WTC11 (cell line): ENCODE measurements at regions not wholly inside any gene's neighbourhood (a gene's known extent, or its start where the extent isn't known, plus 50 kb on each side); places are given as distances from the start of the nearest gene placed in this dataset.

Experiments
- ATAC-seq: fragments of 200-7000 bp; cut with Tn5 transposase; 2 replicates; pipeline ENCODE4 v1.10.0; 2021; ENCODE audit warnings: mild to moderate bottlenecking, moderate library complexity
- CTCF ChIA-PET: fragments of 300-600 bp; sonication (Branson Sonifier 250); formaldehyde crosslinking; loops from one replicate; lab custom pipeline; 2021; ENCODE audit warnings: antibody characterized with exemption; lab: Charles Lee
- POLR2A ChIA-PET: fragments of 350-600 bp; sonication (Branson Sonifier 250); formaldehyde crosslinking; loops from one replicate; lab custom pipeline; 2021; ENCODE audit warnings: antibody characterized with exemption; lab: Charles Lee
- DNase-seq: peaks from one replicate; pipeline ENCODE4 v3.0.0; 2021; ENCODE audit warnings: low spot score
- H3K27ac Mint-ChIP-seq: 2 replicates; pipeline ENCODE4 v1.8.0; 2021; ENCODE audit warnings: mixed read lengths
- H3K27me3 Mint-ChIP-seq: 2 replicates; pipeline ENCODE4 v1.8.0; 2021; ENCODE audit warnings: low read depth, mild to moderate bottlenecking, moderate library complexity, mixed read lengths
- H3K36me3 Mint-ChIP-seq: 2 replicates; pipeline ENCODE4 v1.8.0; 2021; ENCODE audit warnings: mixed read lengths
- H3K4me1 Mint-ChIP-seq: 2 replicates; pipeline ENCODE4 v1.8.0; 2022; ENCODE audit warnings: mixed read lengths
- H3K4me3 Mint-ChIP-seq: 2 replicates; pipeline ENCODE4 v1.8.0; 2021; ENCODE audit warnings: mild to moderate bottlenecking, moderate library complexity, mixed read lengths
- H3K9me3 Mint-ChIP-seq: 2 replicates; pipeline ENCODE4 v1.8.0; 2021; ENCODE audit warnings: mixed read lengths
- AR ChIP-seq: fragments of 250-450 bp; sonication (Bioruptor Pico); IDR thresholded peaks from 2 replicates; pipeline ENCODE4 v1.9.0; 2021; ENCODE audit warnings: mild to moderate bottlenecking
- ARID4B ChIP-seq: sonication (generic); formaldehyde crosslinking; IDR thresholded peaks from 2 replicates; pipeline ENCODE4 v1.8.0; 2023; ENCODE audit warnings: missing genetic modification reagents, mild to moderate bottlenecking, borderline replicate concordance
- ATF1 ChIP-seq: sonication (generic); formaldehyde crosslinking; IDR thresholded peaks from 2 replicates; pipeline ENCODE4 v1.8.1; 2023; ENCODE audit warnings: mild to moderate bottlenecking, moderate library complexity, missing genetic modification reagents
- E2F1 ChIP-seq: sonication (generic); formaldehyde crosslinking; IDR thresholded peaks from 2 replicates; pipeline ENCODE4 v1.8.0; 2022; ENCODE audit warnings: mild to moderate bottlenecking, missing genetic modification reagents
- E2F5 ChIP-seq: sonication (generic); formaldehyde crosslinking; IDR thresholded peaks from 2 replicates; pipeline ENCODE4 v1.8.1; 2022; ENCODE audit warnings: mild to moderate bottlenecking, moderate library complexity, missing genetic modification reagents
- ELF4 ChIP-seq: sonication (generic); formaldehyde crosslinking; IDR thresholded peaks from 2 replicates; pipeline ENCODE4 v1.8.1; 2022; ENCODE audit warnings: low read depth, mild to moderate bottlenecking, moderate library complexity, missing genetic modification reagents
- FOXK1 ChIP-seq: sonication (generic); formaldehyde crosslinking; IDR thresholded peaks from 2 replicates; pipeline ENCODE4 v1.8.0; 2022; ENCODE audit warnings: mild to moderate bottlenecking, moderate library complexity, missing genetic modification reagents
- FOXP4 ChIP-seq: sonication (generic); formaldehyde crosslinking; IDR thresholded peaks from 2 replicates; pipeline ENCODE4 v1.8.0; 2022; ENCODE audit warnings: mild to moderate bottlenecking, missing genetic modification reagents
- MLX ChIP-seq: sonication (generic); formaldehyde crosslinking; IDR thresholded peaks from 2 replicates; pipeline ENCODE4 v1.8.1; 2023; ENCODE audit warnings: mild to moderate bottlenecking, missing genetic modification reagents, moderate library complexity
- PREB ChIP-seq: sonication (generic); formaldehyde crosslinking; IDR thresholded peaks from 2 replicates; pipeline ENCODE4 v1.8.1; 2022; ENCODE audit warnings: mild to moderate bottlenecking, missing genetic modification reagents, moderate library complexity, borderline replicate concordance
- SMAD4 ChIP-seq: sonication (generic); formaldehyde crosslinking; IDR thresholded peaks from 2 replicates; pipeline ENCODE4 v1.8.0; 2022; ENCODE audit warnings: mild to moderate bottlenecking, missing genetic modification reagents
- SOX15 ChIP-seq: fragments of 250-450 bp; sonication (Bioruptor Pico); IDR thresholded peaks from 2 replicates; pipeline ENCODE4 v1.9.0; 2021; ENCODE audit warnings: mild to moderate bottlenecking
- USF2 ChIP-seq: sonication (generic); formaldehyde crosslinking; IDR thresholded peaks from 2 replicates; pipeline ENCODE4 v1.8.1; 2023; ENCODE audit warnings: mild to moderate bottlenecking, missing genetic modification reagents, moderate library complexity
- ZMAT4 ChIP-seq: fragments of 250-450 bp; sonication (Bioruptor Pico); IDR thresholded peaks from 2 replicates; pipeline ENCODE4 v1.9.0; 2021; ENCODE audit warnings: mild to moderate bottlenecking
- ZNF138 ChIP-seq: sonication (generic); formaldehyde crosslinking; conservative IDR thresholded peaks from 2 replicates; pipeline ENCODE4 v1.8.1; 2022; ENCODE audit warnings: mild to moderate bottlenecking, moderate library complexity, missing genetic modification reagents
- ZNF219 ChIP-seq: sonication (generic); formaldehyde crosslinking; IDR thresholded peaks from 2 replicates; pipeline ENCODE4 v1.8.0; 2023; ENCODE audit warnings: missing genetic modification reagents, mild to moderate bottlenecking, borderline replicate concordance
- ZNF263 ChIP-seq: sonication (generic); formaldehyde crosslinking; IDR thresholded peaks from 2 replicates; pipeline ENCODE4 v1.8.1; 2022; ENCODE audit warnings: low read depth, mild to moderate bottlenecking, moderate library complexity, missing genetic modification reagents
- ZNF512 ChIP-seq: sonication (generic); formaldehyde crosslinking; IDR thresholded peaks from 2 replicates; pipeline ENCODE4 v1.8.1; 2022; ENCODE audit warnings: missing genetic modification reagents, borderline replicate concordance

- no peak for TF ChIP-seq E2F5 (CRISPR knock-in tag)
- no peak for TF ChIP-seq ZMAT4 (CRISPR knock-in tag)
- TF ChIP-seq, all 79 proteins: peak for 0
These were observed 91.6 kb downstream of the FUNDC1 start (continued) for GRCh38 chrX:44451056-44451455.

- DNase-seq (no peak), ATAC-seq (no peak)
- H3K27ac Mint-ChIP-seq = no peak overlapping the region
- POLR2A ChIA-PET = no interaction called here
- no peaks in the 10 kb centered on the region for H3K4me1 Mint-ChIP-seq
- no peaks in the 10 kb centered on the region for H3K36me3 Mint-ChIP-seq
- H3K9me3 Mint-ChIP-seq = peaks cover 5% of the 10 kb centered on the region
- no peak overlapping the region for H3K4me3 Mint-ChIP-seq
- no peaks in the 10 kb centered on the region for H3K27me3 Mint-ChIP-seq
- CTCF ChIA-PET = no interaction called here
- TF ChIP-seq ZNF138 (CRISPR knock-in tag) (no peak), MLX (CRISPR knock-in tag) (no peak), SOX15 (no peak), FOXK1 (CRISPR knock-in tag) (no peak), SMAD4 (CRISPR knock-in tag) (no peak), E2F1 (CRISPR knock-in tag) (no peak), ZNF219 (no peak), PREB (CRISPR knock-in tag) (no peak), FOXP4 (CRISPR knock-in tag) (no peak), ZNF512 (CRISPR knock-in tag) (no peak), ARID4B (CRISPR knock-in tag) (no peak), ELF4 (CRISPR knock-in tag) (no peak), ZMAT4 (CRISPR knock-in tag) (no peak), ZNF263 (CRISPR knock-in tag) (no peak), USF2 (CRISPR knock-in tag) (no peak), AR (CRISPR knock-in tag) (no peak), ATF1 (CRISPR knock-in tag) (no peak)
These were observed 95.4 kb downstream of the FUNDC1 start for GRCh38 chrX:44447214-44447613.
